Astrocyte (in vitro differentiated cells and primary cell): ENCODE measurements at regions not wholly inside any gene's neighbourhood (a gene's known extent, or its start where the extent isn't known, plus 50 kb on each side); places are given as distances from the start of the nearest gene placed in this dataset.
A peak's percentile ranks its signal among the peaks of the same experiment; 100 is the strongest.

Source experiments
- DNase-seq: peaks from one replicate; pipeline ENCODE4 v3.0.0-alpha.2; 2010; ENCODE audit warnings: low read depth
- FAIRE-seq: peaks from 2 replicates; lab custom pipeline; 2011; peaks lifted over from hg19 to GRCh38; lab: Jason Lieb, UNC
- H2AFZ ChIP-seq: 2 replicates; pipeline ENCODE4 v1.6.0; 2012; ENCODE audit warnings: low read depth, low read length, inconsistent platforms
- H3K27ac ChIP-seq: 2 replicates; pipeline ENCODE4 v1.5.1; 2011; ENCODE audit warnings: low read depth, low read length, inconsistent platforms
- H3K27me3 ChIP-seq: 2 replicates; pipeline ENCODE4 v1.6.0; 2011; ENCODE audit warnings: low read length, inconsistent platforms; ENCODE audit not compliant: insufficient read depth
- H3K36me3 ChIP-seq: 2 replicates; pipeline ENCODE4 v1.5.1; 2011; ENCODE audit warnings: low read length, inconsistent platforms; ENCODE audit not compliant: insufficient read depth
- H3K4me1 ChIP-seq: 2 replicates; pipeline ENCODE4 v1.5.1; 2011; ENCODE audit warnings: low read length, inconsistent platforms; ENCODE audit not compliant: insufficient read depth
- H3K4me2 ChIP-seq: 2 replicates; pipeline ENCODE4 v1.6.0; 2012; ENCODE audit warnings: low read length, inconsistent platforms
- H3K4me3 ChIP-seq: 2 replicates; pipeline ENCODE4 v1.5.1; 2011; ENCODE audit warnings: low read depth, mild to moderate bottlenecking, low read length, inconsistent platforms; ENCODE audit not compliant: insufficient read depth
- H3K79me2 ChIP-seq: 2 replicates; pipeline ENCODE4 v1.6.0; 2012; ENCODE audit warnings: mild to moderate bottlenecking, low read length, inconsistent platforms; ENCODE audit not compliant: insufficient read depth
- H3K9ac ChIP-seq: 2 replicates; pipeline ENCODE4 v1.6.0; 2012; ENCODE audit warnings: mild to moderate bottlenecking, low read length, inconsistent platforms
- H3K9me3 ChIP-seq: 2 replicates; pipeline ENCODE4 v1.5.1; 2012; ENCODE audit warnings: low read depth, mild to moderate bottlenecking, low read length, inconsistent platforms; ENCODE audit not compliant: insufficient read depth
- H4K20me1 ChIP-seq: 2 replicates; pipeline ENCODE4 v1.6.0; 2012; ENCODE audit warnings: low read length, inconsistent platforms; ENCODE audit not compliant: insufficient read depth
- H3K27ac Mint-ChIP-seq: one replicate; pipeline ENCODE4 v1.8.0; 2021; ENCODE audit warnings: mild to moderate bottlenecking, mixed read lengths; ENCODE audit not compliant: unreplicated experiment
- H3K27me3 Mint-ChIP-seq: one replicate; pipeline ENCODE4 v1.8.0; 2021; ENCODE audit warnings: low read depth, mixed read lengths; ENCODE audit not compliant: unreplicated experiment
- H3K36me3 Mint-ChIP-seq: one replicate; pipeline ENCODE4 v1.8.0; 2021; ENCODE audit warnings: low read depth, mixed read lengths; ENCODE audit not compliant: unreplicated experiment
- H3K4me1 Mint-ChIP-seq: one replicate; pipeline ENCODE4 v1.8.0; 2021; ENCODE audit warnings: low read depth, mixed read lengths; ENCODE audit not compliant: unreplicated experiment
- H3K4me3 Mint-ChIP-seq: one replicate; pipeline ENCODE4 v1.8.0; 2021; ENCODE audit warnings: mild to moderate bottlenecking, moderate library complexity, mixed read lengths; ENCODE audit not compliant: unreplicated experiment
- H3K9me3 Mint-ChIP-seq: one replicate; pipeline ENCODE4 v1.8.0; 2021; ENCODE audit warnings: mild to moderate bottlenecking, mixed read lengths; ENCODE audit not compliant: unreplicated experiment
- CTCF ChIP-seq: IDR thresholded peaks from 2 replicates; pipeline ENCODE4 v1.5.1; 2011; ENCODE audit warnings: low read depth, mild to moderate bottlenecking, inconsistent platforms, low read length, moderate library complexity; ENCODE audit not compliant: insufficient read depth
- EZH2 ChIP-seq: IDR thresholded peaks from 2 replicates; pipeline ENCODE4 v1.6.1; 2012; ENCODE audit warnings: mild to moderate bottlenecking, low read length, inconsistent platforms; ENCODE audit not compliant: insufficient read depth

GRCh38 chr1:112797224-112797623 lies 82.1 kb upstream of the PPM1J start:
- no peaks in the 10 kb centered on the region for H3K9me3 Mint-ChIP-seq
- DNase-seq (peak; percentile 70), FAIRE-seq (no peak)
- no peaks in the 10 kb centered on the region for H3K36me3 Mint-ChIP-seq
- no peaks in the 10 kb centered on the region for H3K4me1 ChIP-seq
- no peak overlapping the region for H2AFZ ChIP-seq
- H3K79me2 ChIP-seq: no peaks in the 10 kb centered on the region
- no peak overlapping the region for H3K27ac ChIP-seq
- H3K4me3 ChIP-seq: no peak overlapping the region
- H3K4me1 Mint-ChIP-seq: peaks cover 8% of the 10 kb centered on the region
- no peaks in the 10 kb centered on the region for H4K20me1 ChIP-seq
- H3K27me3 Mint-ChIP-seq: peaks cover 15% of the 10 kb centered on the region
- no peak overlapping the region for H3K4me2 ChIP-seq
- no peak overlapping the region for H3K27ac Mint-ChIP-seq
- TF ChIP-seq CTCF: no peak
- TF ChIP-seq EZH2: no peak
- H3K27me3 ChIP-seq: no peaks in the 10 kb centered on the region
- no peak overlapping the region for H3K4me3 Mint-ChIP-seq
- no peaks in the 10 kb centered on the region for H3K9me3 ChIP-seq
- no peak overlapping the region for H3K9ac ChIP-seq
- H3K36me3 ChIP-seq: no peaks in the 10 kb centered on the region

GRCh38 chr1:112794654-112795239 lies 79.6 kb upstream of the PPM1J start:
- Mint-ChIP-seq H3K36me3 (no peaks in the 10 kb centered on the region), H3K9me3 (no peaks in the 10 kb centered on the region), H3K4me1 (peaks cover 20% of the 10 kb centered on the region), H3K4me3 (no peak overlapping the region), H3K27me3 (peaks cover 5% of the 10 kb centered on the region), H3K27ac (no peak overlapping the region)
- TF ChIP-seq CTCF (no peak), EZH2 (no peak)
- DNase-seq (no peak), FAIRE-seq (no peak)
- peaks cover 11% of the 10 kb centered on the region for H3K4me1 ChIP-seq
- H4K20me1 ChIP-seq: no peaks in the 10 kb centered on the region
- H3K27me3 ChIP-seq: no peaks in the 10 kb centered on the region
- H3K36me3 ChIP-seq: no peaks in the 10 kb centered on the region
- no peak overlapping the region for H3K9ac ChIP-seq
- H3K4me3 ChIP-seq: no peak overlapping the region
- no peaks in the 10 kb centered on the region for H3K9me3 ChIP-seq
- no peak overlapping the region for H2AFZ ChIP-seq
- no peak overlapping the region for H3K4me2 ChIP-seq
- no peak overlapping the region for H3K27ac ChIP-seq
- no peaks in the 10 kb centered on the region for H3K79me2 ChIP-seq

GRCh38 chr1:112793631-112794565 lies 78.8 kb upstream of the PPM1J start:
- Histone ChIP-seq H3K9ac (no peak overlapping the region), H3K27me3 (no peaks in the 10 kb centered on the region), H3K27ac (no peak overlapping the region), H3K4me2 (no peak overlapping the region), H3K4me1 (peaks cover 11% of the 10 kb centered on the region), H2AFZ (no peak overlapping the region), H3K9me3 (no peaks in the 10 kb centered on the region), H3K36me3 (no peaks in the 10 kb centered on the region), H3K79me2 (no peaks in the 10 kb centered on the region), H4K20me1 (no peaks in the 10 kb centered on the region), H3K4me3 (no peak overlapping the region)
- Mint-ChIP-seq H3K36me3 (no peaks in the 10 kb centered on the region), H3K27me3 (peaks cover 5% of the 10 kb centered on the region), H3K27ac (no peak overlapping the region), H3K4me3 (no peak overlapping the region), H3K9me3 (no peaks in the 10 kb centered on the region), H3K4me1 (peaks cover 20% of the 10 kb centered on the region)
- TF ChIP-seq EZH2 (no peak), CTCF (no peak)
- FAIRE-seq: no peak
- peak; percentile 45 for DNase-seq
